ENCODE measurements at regions not wholly inside any gene's neighbourhood (a gene's known extent, or its start where the extent isn't known, plus 50 kb on each side); places are given as distances from the start of the nearest gene placed in this dataset.

DNA sequence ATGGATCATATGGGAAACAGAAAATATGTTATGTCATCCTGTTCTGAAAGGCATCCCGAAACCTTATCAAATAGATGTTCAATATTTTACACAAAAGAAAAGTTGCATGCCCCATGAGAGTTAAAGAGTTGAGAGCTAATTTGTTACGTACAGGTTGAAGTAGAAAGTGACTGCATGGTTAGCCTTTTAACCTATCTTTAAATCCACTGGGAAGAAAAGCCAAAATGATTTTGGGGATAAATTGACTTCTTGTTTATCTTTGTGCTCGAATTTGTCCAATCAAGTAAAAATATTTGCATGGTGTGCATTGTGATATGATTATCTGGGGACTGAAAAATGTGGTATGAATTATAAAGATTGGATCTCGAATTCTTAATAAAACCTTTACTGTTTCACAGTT, 230.1 kb downstream of the POSTN start:
- Histone ChIP-seq H3K27me3 (ENCODE audit: control insufficient read depth in 2 of 2, insufficient read depth in 2 of 2, low read length in 2 of 2) (no peaks in the 10 kb centered on the region), H3K79me2 (ENCODE audit: control insufficient read depth, insufficient read depth, low read length) (no peaks in the 10 kb centered on the region), H3K9ac (ENCODE audit: insufficient read depth in 1 of 2, low read depth in 2 of 2, low read length in 2 of 2) (no peak overlapping the region), H3K4me2 (ENCODE audit: insufficient read depth, low read length) (no peak overlapping the region), H4K20me1 (replicated peaks; ENCODE audit: control insufficient read depth, insufficient read depth, low read length) (no peaks in the 10 kb centered on the region), H3K9me1 (ENCODE audit: control insufficient read depth, insufficient read depth, low read length) (no peaks in the 10 kb centered on the region), H3K9me3 (replicated peaks; ENCODE audit: control insufficient read depth, insufficient read depth, low read depth, low read length) (no peaks in the 10 kb centered on the region), H3K4me3 (no peak overlapping the region), H2AFZ (ENCODE audit: low read depth, low read length) (no peak overlapping the region), H3K4me1 (replicated peaks in 1 of 2; ENCODE audit: control insufficient read depth in 2 of 2, insufficient read depth in 2 of 2, low read length in 2 of 2) (no peaks in the 10 kb centered on the region), H3K36me3 (ENCODE audit: control insufficient read depth, insufficient read depth, low read length) (no peaks in the 10 kb centered on the region), H3K27ac (ENCODE audit: extremely low read depth, low read depth, low read length) (no peak overlapping the region)
- no peak for FAIRE-seq
- BruUV-seq (replicated peaks), result no TSS peak
- no peak for ATAC-seq
- in situ Hi-C loops (cut with MboI), result no loop called here
- DNase-seq (ENCODE audit: extremely low read depth in 1 of 4, low spot score in 3 of 4), result no peak
- intact Hi-C loops (cut with micrococcal nuclease), result no loop called here
- POLR2A ChIA-PET, result no interaction called here
- WGBS (ENCODE audit: insufficient coverage, low coverage, missing lambda C conversion rate), result 4% methylated on average over 4 of the region's 4 CpGs
- TF ChIP-seq ZBTB7A (IDR thresholded peaks at IDR 0.05; ENCODE audit: borderline replicate concordance, control insufficient read depth, low read depth, low read length), result no peak
- no peak for TF ChIP-seq ESRRB (CRISPR knock-in tag; IDR thresholded peaks at IDR 0.05; ENCODE audit: borderline replicate concordance)
- TF ChIP-seq, protein P1, sequence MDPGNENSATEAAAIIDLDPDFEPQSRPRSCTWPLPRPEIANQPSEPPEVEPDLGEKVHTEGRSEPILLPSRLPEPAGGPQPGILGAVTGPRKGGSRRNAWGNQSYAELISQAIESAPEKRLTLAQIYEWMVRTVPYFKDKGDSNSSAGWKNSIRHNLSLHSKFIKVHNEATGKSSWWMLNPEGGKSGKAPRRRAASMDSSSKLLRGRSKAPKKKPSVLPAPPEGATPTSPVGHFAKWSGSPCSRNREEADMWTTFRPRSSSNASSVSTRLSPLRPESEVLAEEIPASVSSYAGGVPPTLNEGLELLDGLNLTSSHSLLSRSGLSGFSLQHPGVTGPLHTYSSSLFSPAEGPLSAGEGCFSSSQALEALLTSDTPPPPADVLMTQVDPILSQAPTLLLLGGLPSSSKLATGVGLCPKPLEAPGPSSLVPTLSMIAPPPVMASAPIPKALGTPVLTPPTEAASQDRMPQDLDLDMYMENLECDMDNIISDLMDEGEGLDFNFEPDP (CRISPR knock-in tag; IDR thresholded peaks at IDR 0.05), result no peak
- TF ChIP-seq COPS2 (conservative IDR thresholded peaks at IDR 0.05), result no peak
- TF ChIP-seq CGGBP1 (CRISPR knock-in tag; IDR thresholded peaks at IDR 0.05), result no peak
- TF ChIP-seq RAD21 (CRISPR knock-in tag; conservative IDR thresholded peaks at IDR 0.05 in 1 of 2, IDR thresholded peaks at IDR 0.05 in 1 of 2), result no peak
- TF ChIP-seq ZNF133 (CRISPR knock-in tag; IDR thresholded peaks at IDR 0.05), result no peak
- TF ChIP-seq L3MBTL2 (IDR thresholded peaks at IDR 0.05), result no peak
- TF ChIP-seq RNF2 (IDR thresholded peaks at IDR 0.05), result no peak
- TF ChIP-seq, protein P2, sequence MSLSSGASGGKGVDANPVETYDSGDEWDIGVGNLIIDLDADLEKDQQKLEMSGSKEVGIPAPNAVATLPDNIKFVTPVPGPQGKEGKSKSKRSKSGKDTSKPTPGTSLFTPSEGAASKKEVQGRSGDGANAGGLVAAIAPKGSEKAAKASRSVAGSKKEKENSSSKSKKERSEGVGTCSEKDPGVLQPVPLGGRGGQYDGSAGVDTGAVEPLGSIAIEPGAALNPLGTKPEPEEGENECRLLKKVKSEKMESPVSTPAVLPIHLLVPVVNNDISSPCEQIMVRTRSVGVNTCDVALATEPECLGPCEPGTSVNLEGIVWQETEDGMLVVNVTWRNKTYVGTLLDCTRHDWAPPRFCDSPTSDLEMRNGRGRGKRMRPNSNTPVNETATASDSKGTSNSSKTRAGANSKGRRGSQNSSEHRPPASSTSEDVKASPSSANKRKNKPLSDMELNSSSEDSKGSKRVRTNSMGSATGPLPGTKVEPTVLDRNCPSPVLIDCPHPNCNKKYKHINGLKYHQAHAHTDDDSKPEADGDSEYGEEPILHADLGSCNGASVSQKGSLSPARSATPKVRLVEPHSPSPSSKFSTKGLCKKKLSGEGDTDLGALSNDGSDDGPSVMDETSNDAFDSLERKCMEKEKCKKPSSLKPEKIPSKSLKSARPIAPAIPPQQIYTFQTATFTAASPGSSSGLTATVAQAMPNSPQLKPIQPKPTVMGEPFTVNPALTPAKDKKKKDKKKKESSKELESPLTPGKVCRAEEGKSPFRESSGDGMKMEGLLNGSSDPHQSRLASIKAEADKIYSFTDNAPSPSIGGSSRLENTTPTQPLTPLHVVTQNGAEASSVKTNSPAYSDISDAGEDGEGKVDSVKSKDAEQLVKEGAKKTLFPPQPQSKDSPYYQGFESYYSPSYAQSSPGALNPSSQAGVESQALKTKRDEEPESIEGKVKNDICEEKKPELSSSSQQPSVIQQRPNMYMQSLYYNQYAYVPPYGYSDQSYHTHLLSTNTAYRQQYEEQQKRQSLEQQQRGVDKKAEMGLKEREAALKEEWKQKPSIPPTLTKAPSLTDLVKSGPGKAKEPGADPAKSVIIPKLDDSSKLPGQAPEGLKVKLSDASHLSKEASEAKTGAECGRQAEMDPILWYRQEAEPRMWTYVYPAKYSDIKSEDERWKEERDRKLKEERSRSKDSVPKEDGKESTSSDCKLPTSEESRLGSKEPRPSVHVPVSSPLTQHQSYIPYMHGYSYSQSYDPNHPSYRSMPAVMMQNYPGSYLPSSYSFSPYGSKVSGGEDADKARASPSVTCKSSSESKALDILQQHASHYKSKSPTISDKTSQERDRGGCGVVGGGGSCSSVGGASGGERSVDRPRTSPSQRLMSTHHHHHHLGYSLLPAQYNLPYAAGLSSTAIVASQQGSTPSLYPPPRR (CRISPR knock-in tag; IDR thresholded peaks at IDR 0.05; ENCODE audit: borderline replicate concordance), result no peak
- TF ChIP-seq PRPF4 (IDR thresholded peaks at IDR 0.05; ENCODE audit: insufficient read depth, low read depth, low read length, poor library complexity, severe bottlenecking), result no peak
- CTCF ChIA-PET (ENCODE audit: low intra/inter-chr PET ratio), result no interaction called here
